ENCODE measurements at regions not wholly inside any gene's neighbourhood (a gene's known extent, or its start where the extent isn't known, plus 50 kb on each side); places are given as distances from the start of the nearest gene placed in this dataset.
"Not testable (repeated sequence)": the region's sequence is repeated elsewhere in the genome, so short reads cannot be mapped to it uniquely, and the experiment has no call there.

- intact Hi-C loops (cut with DNase I) = loop anchor here in 2 of 10 donors (5.0 kb wide), 2 partner anchors 40 to 50 kb away; partner anchors contain the start of gene GASK1B (in 1 of the 2)
- no peaks in the 10 kb centered on the region for H3K9me3 ChIP-seq
- ATAC-seq (no peak), DNase-seq (no peak)
- H3K36me3 ChIP-seq = peaks cover 0 to 33% (median 7%) of the 10 kb centered on the region in 9 donors
- H3K27me3 ChIP-seq = no peaks in the 10 kb centered on the region
- no peak overlapping the region for H3K4me3 ChIP-seq
- no peak for TF ChIP-seq CTCF (IDR thresholded peaks at IDR 0.05)
- peaks cover 0 to 38% (median 13%) of the 10 kb centered on the region in 9 donors for H3K4me1 ChIP-seq
- H3K27ac ChIP-seq = peak overlapping the region in 3 of 10 donors; percentile 10 to 49 (median 11)
- 79 to 84% methylated on average over 2 of the region's 2 CpGs for WGBS, 2 donors
Observed at GRCh38 chr4:158122501-158122900, 50.3 kb downstream of the GASK1B start.

GRCh38 chr4:158121161-158121579 lies 51.7 kb downstream of the GASK1B start:
- peaks cover 0 to 38% (median 13%) of the 10 kb centered on the region in 9 donors for H3K4me1 ChIP-seq
- H3K9me3 ChIP-seq = no peaks in the 10 kb centered on the region
- no peak for TF ChIP-seq CTCF (IDR thresholded peaks at IDR 0.05)
- ATAC-seq = peak; percentile 76 to 90 (median 86)
- peak in 1 of 2 donors; percentile 36 for DNase-seq
- H3K4me3 ChIP-seq = peak overlapping the region in 1 of 10 donors; percentile 10
- intact Hi-C loops (cut with DNase I) = loop anchor here in 3 of 10 donors (2.0 to 5.0 kb wide), 3 partner anchors 41 to 51 kb away; partner anchors contain the start of gene GASK1B (in 1 of the 3)
- H3K27me3 ChIP-seq = no peaks in the 10 kb centered on the region
- H3K36me3 ChIP-seq = peaks cover 0 to 20% (median 0%) of the 10 kb centered on the region in 9 donors
- 23 to 31% methylated on average over 3 of the region's 3 CpGs for WGBS, 2 donors
- peak overlapping the region in 8 of 10 donors; percentile 13 to 70 (median 58) for H3K27ac ChIP-seq

GRCh38 chr4:158120645-158121151 lies 52.1 kb downstream of the GASK1B start:
- H3K9me3 ChIP-seq, H3K27me3 ChIP-seq: not testable (repeated sequence)
- intact Hi-C loops (cut with DNase I) = loop anchor here in 3 of 10 donors (2.0 to 5.0 kb wide), 3 partner anchors 42 to 52 kb away; partner anchors contain the start of gene GASK1B (in 1 of the 3)
- ATAC-seq = peak; percentile 78 to 92 (median 92)
- peak in 1 of 2 donors; percentile 51 for DNase-seq
- Histone ChIP-seq H3K27ac (peak overlapping the region in 9 of 10 donors; percentile 32 to 70 (median 60)), H3K4me3 (peak overlapping the region in 1 of 10 donors; percentile 10), H3K4me1 (peaks cover 0 to 38% (median 13%) of the 10 kb centered on the region in 9 donors), H3K36me3 (peaks cover 0 to 15% (median 0%) of the 10 kb centered on the region in 9 donors)
- 51 to 55% methylated on average over 6 of the region's 6 CpGs for WGBS, 2 donors

- no peak for DNase-seq
- no peaks in the 10 kb centered on the region for H3K9me3 ChIP-seq
- no peak overlapping the region for H3K4me3 ChIP-seq
- no peaks in the 10 kb centered on the region for H3K36me3 ChIP-seq
- no peak for ATAC-seq
- peak overlapping the region in 1 of 10 donors; percentile 32 for H3K27ac ChIP-seq
- H3K27me3 ChIP-seq = no peaks in the 10 kb centered on the region
- no peak for TF ChIP-seq CTCF (IDR thresholded peaks at IDR 0.05)
- intact Hi-C loops (cut with DNase I) = no loop called here
- peaks cover 0 to 6% (median 0%) of the 10 kb centered on the region in 9 donors for H3K4me1 ChIP-seq
Observed at GRCh38 chr4:158112611-158113010, 60.2 kb downstream of the GASK1B start.

GRCh38 chr4:158111241-158111640 lies 61.6 kb downstream of the GASK1B start:
- no peaks in the 10 kb centered on the region for H3K9me3 ChIP-seq
- H3K4me1 ChIP-seq = peaks cover 0 to 6% (median 0%) of the 10 kb centered on the region in 9 donors
- 92 to 94% methylated on average over 2 of the region's 2 CpGs for WGBS, 2 donors
- no peaks in the 10 kb centered on the region for H3K27me3 ChIP-seq
- ATAC-seq (no peak), DNase-seq (no peak)
- H3K27ac ChIP-seq = no peak overlapping the region
- H3K36me3 ChIP-seq = no peaks in the 10 kb centered on the region
- no peak overlapping the region for H3K4me3 ChIP-seq
- no peak for TF ChIP-seq CTCF (IDR thresholded peaks at IDR 0.05)
- intact Hi-C loops (cut with DNase I) = no loop called here
